WTC11 (cell line): ENCODE measurements at regions not wholly inside any gene's neighbourhood (a gene's known extent, or its start where the extent isn't known, plus 50 kb on each side); places are given as distances from the start of the nearest gene placed in this dataset.

ENCODE experiments used
- ATAC-seq: fragments of 200-7000 bp; cut with Tn5 transposase; 2 replicates; pipeline ENCODE4 v1.10.0; 2021; ENCODE audit warnings: mild to moderate bottlenecking, moderate library complexity
- CTCF ChIA-PET: fragments of 300-600 bp; sonication (Branson Sonifier 250); formaldehyde crosslinking; loops from one replicate; lab custom pipeline; 2021; ENCODE audit warnings: antibody characterized with exemption; lab: Charles Lee
- POLR2A ChIA-PET: fragments of 350-600 bp; sonication (Branson Sonifier 250); formaldehyde crosslinking; loops from one replicate; lab custom pipeline; 2021; ENCODE audit warnings: antibody characterized with exemption; lab: Charles Lee
- DNase-seq: peaks from one replicate; pipeline ENCODE4 v3.0.0; 2021; ENCODE audit warnings: low spot score
- H3K27ac Mint-ChIP-seq: 2 replicates; pipeline ENCODE4 v1.8.0; 2021; ENCODE audit warnings: mixed read lengths
- H3K27me3 Mint-ChIP-seq: 2 replicates; pipeline ENCODE4 v1.8.0; 2021; ENCODE audit warnings: low read depth, mild to moderate bottlenecking, moderate library complexity, mixed read lengths
- H3K36me3 Mint-ChIP-seq: 2 replicates; pipeline ENCODE4 v1.8.0; 2021; ENCODE audit warnings: mixed read lengths
- H3K4me1 Mint-ChIP-seq: 2 replicates; pipeline ENCODE4 v1.8.0; 2022; ENCODE audit warnings: mixed read lengths
- H3K4me3 Mint-ChIP-seq: 2 replicates; pipeline ENCODE4 v1.8.0; 2021; ENCODE audit warnings: mild to moderate bottlenecking, moderate library complexity, mixed read lengths
- H3K9me3 Mint-ChIP-seq: 2 replicates; pipeline ENCODE4 v1.8.0; 2021; ENCODE audit warnings: mixed read lengths
- JUN ChIP-seq: sonication (generic); formaldehyde crosslinking; IDR thresholded peaks from 2 replicates; pipeline ENCODE4 v1.8.0; 2023; ENCODE audit warnings: mild to moderate bottlenecking, missing genetic modification reagents
- SP1 ChIP-seq: sonication (generic); formaldehyde crosslinking; conservative IDR thresholded peaks from 2 replicates; pipeline ENCODE4 v1.8.1; 2022; ENCODE audit warnings: missing genetic modification reagents
- TCF7 ChIP-seq: sonication (generic); formaldehyde crosslinking; IDR thresholded peaks from 2 replicates; pipeline ENCODE4 v1.8.0; 2022; ENCODE audit warnings: mild to moderate bottlenecking, low read depth, missing genetic modification reagents, moderate library complexity
- TEAD4 ChIP-seq: sonication (generic); formaldehyde crosslinking; IDR thresholded peaks from 2 replicates; pipeline ENCODE4 v1.8.0; 2022; ENCODE audit warnings: mild to moderate bottlenecking, missing genetic modification reagents
- TF ChIP-seq, protein P1 (sequence below): sonication (generic); formaldehyde crosslinking; IDR thresholded peaks from 2 replicates; pipeline ENCODE4 v1.8.1; 2023; ENCODE audit warnings: mild to moderate bottlenecking, moderate library complexity, missing genetic modification reagents
- TF ChIP-seq, protein P2 (sequence below): sonication (generic); formaldehyde crosslinking; IDR thresholded peaks from 2 replicates; pipeline ENCODE4 v1.8.0; 2023; ENCODE audit warnings: missing genetic modification reagents, mild to moderate bottlenecking, borderline replicate concordance
- TF ChIP-seq, protein P3 (sequence below): sonication (generic); formaldehyde crosslinking; IDR thresholded peaks from 2 replicates; pipeline ENCODE4 v1.8.0; 2023; ENCODE audit warnings: mild to moderate bottlenecking, missing genetic modification reagents
- TF ChIP-seq, protein P4 (sequence below): fragments of 250-450 bp; sonication (Bioruptor Pico); conservative IDR thresholded peaks from 2 replicates; pipeline ENCODE4 v1.9.0; 2021; ENCODE audit warnings: mild to moderate bottlenecking

DNA sequence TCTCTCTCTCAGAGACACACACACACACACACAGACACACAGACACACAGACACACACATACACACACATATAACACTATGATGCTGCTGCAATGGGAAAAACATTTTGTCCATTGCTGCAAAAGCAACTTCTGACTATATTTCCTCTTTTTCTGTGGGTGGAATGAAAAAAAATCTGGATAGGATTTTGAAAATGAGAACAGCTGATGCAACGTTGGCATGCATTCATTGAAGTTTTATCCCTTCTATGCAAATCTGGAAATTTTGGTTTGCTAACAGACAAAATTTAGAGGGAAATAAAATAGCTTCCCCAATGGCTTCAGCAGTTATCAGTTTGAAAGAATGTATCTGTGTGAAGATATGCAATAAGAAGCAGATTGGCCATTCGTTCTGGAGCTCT, 763.4 kb upstream of the GRM7 start:
- ChIA-PET POLR2A (no interaction called here), CTCF (no interaction called here)
- DNase-seq (no peak), ATAC-seq (no peak)
- peaks cover 53% of the 10 kb centered on the region for H3K9me3 Mint-ChIP-seq
- no peaks in the 10 kb centered on the region for H3K4me1 Mint-ChIP-seq
- no peak overlapping the region for H3K4me3 Mint-ChIP-seq
- no peaks in the 10 kb centered on the region for H3K27me3 Mint-ChIP-seq
- no peak overlapping the region for H3K27ac Mint-ChIP-seq
- peaks cover 15% of the 10 kb centered on the region for H3K36me3 Mint-ChIP-seq
- TF ChIP-seq TCF7 (no peak), TEAD4 (CRISPR knock-in tag) (no peak), SP1 (CRISPR knock-in tag) (no peak)
- TF ChIP-seq, protein P1, sequence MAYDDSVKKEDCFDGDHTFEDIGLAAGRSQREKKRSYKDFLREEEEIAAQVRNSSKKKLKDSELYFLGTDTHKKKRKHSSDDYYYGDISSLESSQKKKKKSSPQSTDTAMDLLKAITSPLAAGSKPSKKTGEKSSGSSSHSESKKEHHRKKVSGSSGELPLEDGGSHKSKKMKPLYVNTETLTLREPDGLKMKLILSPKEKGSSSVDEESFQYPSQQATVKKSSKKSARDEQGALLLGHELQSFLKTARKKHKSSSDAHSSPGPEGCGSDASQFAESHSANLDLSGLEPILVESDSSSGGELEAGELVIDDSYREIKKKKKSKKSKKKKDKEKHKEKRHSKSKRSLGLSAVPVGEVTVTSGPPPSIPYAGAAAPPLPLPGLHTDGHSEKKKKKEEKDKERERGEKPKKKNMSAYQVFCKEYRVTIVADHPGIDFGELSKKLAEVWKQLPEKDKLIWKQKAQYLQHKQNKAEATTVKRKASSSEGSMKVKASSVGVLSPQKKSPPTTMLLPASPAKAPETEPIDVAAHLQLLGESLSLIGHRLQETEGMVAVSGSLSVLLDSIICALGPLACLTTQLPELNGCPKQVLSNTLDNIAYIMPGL, result no peak

DNA sequence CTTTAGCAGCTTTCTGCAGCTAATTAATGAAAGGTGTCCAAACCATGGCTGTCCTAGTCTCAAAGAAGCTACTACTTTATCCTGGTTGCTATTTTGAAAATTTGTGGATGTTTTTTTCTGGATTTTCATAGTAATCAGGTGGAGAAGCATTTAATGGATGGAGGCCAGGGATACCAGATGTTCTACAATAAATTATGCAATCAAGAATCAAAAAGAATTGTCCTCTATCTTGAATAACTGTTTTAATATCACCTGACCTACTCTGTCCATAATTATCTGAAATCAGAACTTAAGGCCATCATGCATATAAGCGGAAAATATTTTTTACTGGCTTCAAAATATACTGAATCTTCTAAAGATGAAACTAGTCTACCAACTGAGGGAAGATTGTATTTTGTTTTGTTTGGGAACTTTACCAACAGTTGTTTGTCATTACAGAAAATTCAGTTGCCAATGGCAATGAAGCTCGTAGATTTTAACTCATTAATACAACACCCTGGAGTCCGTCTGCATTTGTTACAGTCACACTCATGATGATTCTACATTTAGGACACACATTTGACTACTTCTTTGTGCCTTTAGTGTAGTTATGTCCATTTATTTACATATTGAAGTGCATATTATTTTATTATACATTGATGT, 762.3 kb upstream of the GRM7 start:
- no peaks in the 10 kb centered on the region for H3K27me3 Mint-ChIP-seq
- DNase-seq (no peak), ATAC-seq (no peak)
- H3K36me3 Mint-ChIP-seq, result peaks cover 12% of the 10 kb centered on the region
- peaks cover 54% of the 10 kb centered on the region for H3K9me3 Mint-ChIP-seq
- H3K4me3 Mint-ChIP-seq, result no peak overlapping the region
- ChIA-PET POLR2A (no interaction called here), CTCF (no interaction called here)
- TF ChIP-seq, protein P2, sequence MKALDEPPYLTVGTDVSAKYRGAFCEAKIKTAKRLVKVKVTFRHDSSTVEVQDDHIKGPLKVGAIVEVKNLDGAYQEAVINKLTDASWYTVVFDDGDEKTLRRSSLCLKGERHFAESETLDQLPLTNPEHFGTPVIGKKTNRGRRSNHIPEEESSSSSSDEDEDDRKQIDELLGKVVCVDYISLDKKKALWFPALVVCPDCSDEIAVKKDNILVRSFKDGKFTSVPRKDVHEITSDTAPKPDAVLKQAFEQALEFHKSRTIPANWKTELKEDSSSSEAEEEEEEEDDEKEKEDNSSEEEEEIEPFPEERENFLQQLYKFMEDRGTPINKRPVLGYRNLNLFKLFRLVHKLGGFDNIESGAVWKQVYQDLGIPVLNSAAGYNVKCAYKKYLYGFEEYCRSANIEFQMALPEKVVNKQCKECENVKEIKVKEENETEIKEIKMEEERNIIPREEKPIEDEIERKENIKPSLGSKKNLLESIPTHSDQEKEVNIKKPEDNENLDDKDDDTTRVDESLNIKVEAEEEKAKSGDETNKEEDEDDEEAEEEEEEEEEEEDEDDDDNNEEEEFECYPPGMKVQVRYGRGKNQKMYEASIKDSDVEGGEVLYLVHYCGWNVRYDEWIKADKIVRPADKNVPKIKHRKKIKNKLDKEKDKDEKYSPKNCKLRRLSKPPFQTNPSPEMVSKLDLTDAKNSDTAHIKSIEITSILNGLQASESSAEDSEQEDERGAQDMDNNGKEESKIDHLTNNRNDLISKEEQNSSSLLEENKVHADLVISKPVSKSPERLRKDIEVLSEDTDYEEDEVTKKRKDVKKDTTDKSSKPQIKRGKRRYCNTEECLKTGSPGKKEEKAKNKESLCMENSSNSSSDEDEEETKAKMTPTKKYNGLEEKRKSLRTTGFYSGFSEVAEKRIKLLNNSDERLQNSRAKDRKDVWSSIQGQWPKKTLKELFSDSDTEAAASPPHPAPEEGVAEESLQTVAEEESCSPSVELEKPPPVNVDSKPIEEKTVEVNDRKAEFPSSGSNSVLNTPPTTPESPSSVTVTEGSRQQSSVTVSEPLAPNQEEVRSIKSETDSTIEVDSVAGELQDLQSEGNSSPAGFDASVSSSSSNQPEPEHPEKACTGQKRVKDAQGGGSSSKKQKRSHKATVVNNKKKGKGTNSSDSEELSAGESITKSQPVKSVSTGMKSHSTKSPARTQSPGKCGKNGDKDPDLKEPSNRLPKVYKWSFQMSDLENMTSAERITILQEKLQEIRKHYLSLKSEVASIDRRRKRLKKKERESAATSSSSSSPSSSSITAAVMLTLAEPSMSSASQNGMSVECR, result no peak
- no peaks in the 10 kb centered on the region for H3K4me1 Mint-ChIP-seq
- no peak overlapping the region for H3K27ac Mint-ChIP-seq

DNA sequence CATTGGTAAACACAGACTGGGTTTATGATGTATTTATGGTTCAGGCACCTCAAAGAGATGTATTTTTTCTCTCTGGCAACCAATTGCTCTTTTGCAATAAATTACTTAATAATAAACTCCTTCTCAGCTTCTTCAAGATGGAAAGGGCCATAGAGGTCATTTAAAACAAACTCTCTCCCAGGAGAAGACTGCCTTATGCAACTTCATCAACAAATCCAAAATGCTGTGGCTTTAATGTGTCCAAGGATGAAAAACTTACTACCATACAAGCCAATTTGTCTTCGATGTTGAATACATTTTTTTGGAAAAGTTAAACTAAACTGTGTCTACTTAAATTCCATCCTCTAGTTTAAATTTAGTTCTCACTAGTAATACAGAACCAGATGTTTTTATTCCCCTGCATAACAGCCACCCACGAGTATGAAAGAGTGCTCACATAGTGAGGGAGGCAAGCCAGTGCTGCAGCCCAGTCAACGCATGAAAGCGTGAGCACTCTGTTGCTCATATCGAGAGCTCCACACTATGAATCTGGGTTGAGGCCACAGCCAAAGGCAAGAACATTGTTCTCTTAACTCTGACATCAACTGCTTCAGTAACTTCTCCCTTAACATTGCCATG, 761.3 kb upstream of the GRM7 start:
- POLR2A ChIA-PET, result no interaction called here
- no peaks in the 10 kb centered on the region for H3K4me1 Mint-ChIP-seq
- no peak for ATAC-seq
- no peak for TF ChIP-seq JUN (CRISPR knock-in tag)
- TF ChIP-seq, protein P3, sequence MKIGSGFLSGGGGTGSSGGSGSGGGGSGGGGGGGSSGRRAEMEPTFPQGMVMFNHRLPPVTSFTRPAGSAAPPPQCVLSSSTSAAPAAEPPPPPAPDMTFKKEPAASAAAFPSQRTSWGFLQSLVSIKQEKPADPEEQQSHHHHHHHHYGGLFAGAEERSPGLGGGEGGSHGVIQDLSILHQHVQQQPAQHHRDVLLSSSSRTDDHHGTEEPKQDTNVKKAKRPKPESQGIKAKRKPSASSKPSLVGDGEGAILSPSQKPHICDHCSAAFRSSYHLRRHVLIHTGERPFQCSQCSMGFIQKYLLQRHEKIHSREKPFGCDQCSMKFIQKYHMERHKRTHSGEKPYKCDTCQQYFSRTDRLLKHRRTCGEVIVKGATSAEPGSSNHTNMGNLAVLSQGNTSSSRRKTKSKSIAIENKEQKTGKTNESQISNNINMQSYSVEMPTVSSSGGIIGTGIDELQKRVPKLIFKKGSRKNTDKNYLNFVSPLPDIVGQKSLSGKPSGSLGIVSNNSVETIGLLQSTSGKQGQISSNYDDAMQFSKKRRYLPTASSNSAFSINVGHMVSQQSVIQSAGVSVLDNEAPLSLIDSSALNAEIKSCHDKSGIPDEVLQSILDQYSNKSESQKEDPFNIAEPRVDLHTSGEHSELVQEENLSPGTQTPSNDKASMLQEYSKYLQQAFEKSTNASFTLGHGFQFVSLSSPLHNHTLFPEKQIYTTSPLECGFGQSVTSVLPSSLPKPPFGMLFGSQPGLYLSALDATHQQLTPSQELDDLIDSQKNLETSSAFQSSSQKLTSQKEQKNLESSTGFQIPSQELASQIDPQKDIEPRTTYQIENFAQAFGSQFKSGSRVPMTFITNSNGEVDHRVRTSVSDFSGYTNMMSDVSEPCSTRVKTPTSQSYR, result no peak
- TF ChIP-seq, protein P4, sequence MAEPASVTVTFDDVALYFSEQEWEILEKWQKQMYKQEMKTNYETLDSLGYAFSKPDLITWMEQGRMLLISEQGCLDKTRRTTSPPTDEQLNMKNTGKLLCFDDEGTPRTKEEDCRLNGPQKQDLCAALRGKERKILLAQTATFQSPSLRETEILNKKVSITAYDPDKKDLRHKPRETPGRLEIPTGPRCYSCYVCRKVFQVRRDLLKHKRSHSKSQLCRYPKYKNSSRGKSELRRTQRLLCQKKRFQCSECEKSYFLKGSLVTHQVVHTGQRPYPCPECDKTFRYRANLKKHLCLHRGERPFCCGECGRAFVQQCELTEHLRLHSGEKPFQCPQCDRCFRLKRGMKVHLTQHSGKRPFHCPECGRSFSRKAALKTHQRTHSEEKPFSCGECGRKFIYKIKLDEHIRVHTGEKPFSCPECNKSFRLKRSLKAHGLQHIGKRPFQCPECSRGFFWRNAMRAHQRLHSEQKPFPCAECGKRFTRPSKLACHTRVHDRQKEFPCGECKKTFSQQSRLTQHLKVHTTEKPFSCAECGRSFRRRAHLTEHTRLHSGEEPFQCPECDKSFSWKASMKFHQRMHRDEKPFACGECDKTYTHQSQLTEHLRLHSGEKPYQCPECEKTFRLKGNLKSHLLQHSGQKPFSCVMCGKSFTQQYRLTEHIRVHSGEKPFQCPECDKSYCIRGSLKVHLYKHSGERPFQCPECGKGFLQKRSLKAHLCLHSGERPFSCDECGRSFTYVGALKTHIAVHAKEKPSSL (CRISPR knock-in tag), result no peak
- H3K9me3 Mint-ChIP-seq, result peaks cover 63% of the 10 kb centered on the region
- H3K27me3 Mint-ChIP-seq, result no peaks in the 10 kb centered on the region
- H3K4me3 Mint-ChIP-seq, result no peak overlapping the region
- no peak for DNase-seq
- peaks cover 15% of the 10 kb centered on the region for H3K36me3 Mint-ChIP-seq
- CTCF ChIA-PET, result no interaction called here
- H3K27ac Mint-ChIP-seq, result no peak overlapping the region
